SK-N-SH (cell line): ENCODE measurements at regions not wholly inside any gene's neighbourhood (a gene's known extent, or its start where the extent isn't known, plus 50 kb on each side); places are given as distances from the start of the nearest gene placed in this dataset.

ENCODE experiments used
- CTCF ChIA-PET: fragments of 300-600, 350-600 bp; formaldehyde crosslinking; extraction: SDS; loops from one replicate; lab custom pipeline; 2021; lab: Yijun Ruan, JAX
- POLR2A ChIA-PET: fragments of 350-600 bp; sonication (Branson Sonifier 250); formaldehyde crosslinking; extraction: SDS; loops from one replicate; lab custom pipeline; 2020; ENCODE audit warnings: antibody characterized with exemption, inconsistent platforms; lab: Yijun Ruan, JAX
- DNase-seq: peaks from one replicate; pipeline ENCODE4 v3.0.0; 2012
- H2AFZ ChIP-seq: fragments of 200-600 bp; sonication (generic); 2 replicates; pipeline ENCODE4 v1.8.1; 2016; ENCODE audit warnings: antibody characterized with exemption, mild to moderate bottlenecking, low read depth
- H3F3A ChIP-seq: fragments of 200-600 bp; sonication (generic); replicated peaks from 2 replicates; pipeline ENCODE3; 2016; ENCODE audit warnings: antibody characterized with exemption, mild to moderate bottlenecking; ENCODE audit not compliant: insufficient read depth
- H3K27ac ChIP-seq, 2 experiments: fragments of 200-500 bp in 1 of 2; fragments of 200-600 bp in 1 of 2; sonication (Bioruptor generic) in 1 of 2; sonication (generic), shearing (Covaris generic) in 1 of 2; 2 replicates each; pipeline versions ENCODE4 v1.5.1 to v1.6.1; 2014 to 2016; ENCODE audit warnings: low read depth in 2 of 2, inconsistent platforms in 1 of 2, low read length in 1 of 2, mild to moderate bottlenecking in 1 of 2, mixed read lengths in 1 of 2
- H3K27me3 ChIP-seq: fragments of 200-600 bp; sonication (generic), shearing (Covaris generic); 2 replicates; pipeline ENCODE4 v1.6.1; 2016; ENCODE audit warnings: mixed run types; ENCODE audit not compliant: insufficient read depth
- H3K36me3 ChIP-seq, 2 experiments: fragments of 200-500 bp in 1 of 2; fragments of 200-600 bp in 1 of 2; sonication (Bioruptor generic) in 1 of 2; sonication (generic) in 1 of 2; replicated peaks in 1 of 2; 2 replicates each; pipeline versions ENCODE3 to v1.5.1; 2014 to 2016; ENCODE audit warnings: low read length in 1 of 2, mild to moderate bottlenecking in 1 of 2; ENCODE audit not compliant: insufficient read depth in 2 of 2, control insufficient read depth in 1 of 2
- H3K4me1 ChIP-seq, 2 experiments: fragments of 200-500 bp in 1 of 2; fragments of 200-600 bp in 1 of 2; sonication (Bioruptor generic) in 1 of 2; sonication (generic), shearing (Covaris generic) in 1 of 2; 2 replicates each; pipeline versions ENCODE4 v1.5.1 to v1.6.1; 2014 to 2016; ENCODE audit warnings: low read depth in 1 of 2, low read length in 1 of 2, mixed run types in 1 of 2; ENCODE audit not compliant: insufficient read depth in 2 of 2, control insufficient read depth in 1 of 2
- H3K4me2 ChIP-seq: fragments of 200-600 bp; sonication (generic), shearing (Covaris generic); 2 replicates; pipeline ENCODE4 v1.6.1; 2017; ENCODE audit warnings: mixed run types
- H3K4me3 ChIP-seq, 2 experiments: fragments of 200-500 bp in 1 of 2; fragments of 200-600 bp in 1 of 2; sonication (Bioruptor generic) in 1 of 2; sonication (generic), shearing (Covaris generic) in 1 of 2; 2 replicates each; pipeline versions ENCODE4 v1.5.1 to v1.8.1; 2014 to 2016; ENCODE audit warnings: low read depth in 2 of 2, inconsistent platforms in 1 of 2, low read length in 1 of 2, mild to moderate bottlenecking in 1 of 2, mixed read lengths in 1 of 2, moderate library complexity in 1 of 2
- H3K79me2 ChIP-seq: fragments of 200-600 bp; sonication (generic); 2 replicates; pipeline ENCODE4 v1.8.1; 2017; ENCODE audit warnings: mild to moderate bottlenecking; ENCODE audit not compliant: insufficient read depth
- H3K9ac ChIP-seq: fragments of 200-600 bp; sonication (generic); 2 replicates; pipeline ENCODE4 v1.6.1; 2017; ENCODE audit warnings: mixed run types
- H3K9me2 ChIP-seq: fragments of 200-600 bp; sonication (generic); 2 replicates; pipeline ENCODE4 v1.6.1; 2017; ENCODE audit warnings: mixed run types
- H3K9me3 ChIP-seq: fragments of 200-600 bp; sonication (generic); 2 replicates; pipeline ENCODE4 v1.6.1; 2017; ENCODE audit warnings: mixed run types, mild to moderate bottlenecking, moderate library complexity
- H4K20me1 ChIP-seq: fragments of 200-600 bp; sonication (generic); 2 replicates; pipeline ENCODE4 v1.6.1; 2017; ENCODE audit warnings: mild to moderate bottlenecking, mixed run types; ENCODE audit not compliant: insufficient read depth
- CHD2 ChIP-seq: fragments of 150-350 bp; IDR thresholded peaks from 2 replicates; pipeline ENCODE4 v1.6.1; 2018; ENCODE audit warnings: low read length; ENCODE audit not compliant: partially characterized antibody
- EP300 ChIP-seq, 2 experiments: IDR thresholded peaks; 2 replicates each; pipeline versions ENCODE4 v1.4.0 to v1.6.1; 2012; ENCODE audit warnings: borderline replicate concordance in 1 of 2, low read depth in 1 of 2, low read length in 1 of 2
- EZH2phosphoT487 ChIP-seq: fragments of 200-600 bp; sonication (generic); IDR thresholded peaks from 2 replicates; pipeline ENCODE4 v1.6.1; 2017; ENCODE audit warnings: low read depth, mixed run types, mild to moderate bottlenecking, antibody characterized with exemption, moderate library complexity, borderline replicate concordance
- FOSL2 ChIP-seq: IDR thresholded peaks from 2 replicates; pipeline ENCODE4 v1.4.0; 2012; ENCODE audit warnings: low read depth, mild to moderate bottlenecking, moderate library complexity, borderline replicate concordance
- FOXJ3 ChIP-seq: sonication (generic); formaldehyde crosslinking; IDR thresholded peaks from 2 replicates; pipeline ENCODE4 v1.5.1; 2020; ENCODE audit warnings: mild to moderate bottlenecking, missing genetic modification reagents
- FOXM1 ChIP-seq: IDR thresholded peaks from 2 replicates; pipeline ENCODE4 v1.4.0; 2012; ENCODE audit warnings: low read depth, mild to moderate bottlenecking
- GABPA ChIP-seq: IDR thresholded peaks from 2 replicates; pipeline ENCODE4 v1.4.0; 2012; ENCODE audit warnings: low read depth, mild to moderate bottlenecking
- GATA2 ChIP-seq: sonication (generic); formaldehyde crosslinking; IDR thresholded peaks from 2 replicates; pipeline ENCODE4 v1.5.0; 2020; ENCODE audit warnings: mild to moderate bottlenecking, missing genetic modification reagents
- IRF3 ChIP-seq: fragments of 150-350 bp; IDR thresholded peaks from 2 replicates; pipeline ENCODE4 v1.6.1; 2016; ENCODE audit warnings: mild to moderate bottlenecking, low read depth, low read length
- JUND ChIP-seq: IDR thresholded peaks from 2 replicates; pipeline ENCODE4 v1.4.0; 2012
- MEF2A ChIP-seq: IDR thresholded peaks from 2 replicates; pipeline ENCODE4 v1.4.0; 2012; ENCODE audit warnings: low read depth, borderline replicate concordance
- NFIC ChIP-seq: IDR thresholded peaks from 2 replicates; pipeline ENCODE4 v1.4.0; 2012; ENCODE audit warnings: borderline replicate concordance
- NRF1 ChIP-seq: IDR thresholded peaks from 2 replicates; pipeline ENCODE4 v1.6.1; 2012; ENCODE audit warnings: low read depth, mild to moderate bottlenecking, low read length
- PBX3 ChIP-seq: IDR thresholded peaks from 2 replicates; pipeline ENCODE4; 2012
- POLR2AphosphoS5 ChIP-seq: IDR thresholded peaks from 2 replicates; pipeline ENCODE4 v1.6.1; 2012; ENCODE audit warnings: low read depth, low read length
- RAD21 ChIP-seq: IDR thresholded peaks from 2 replicates; pipeline ENCODE4 v1.6.1; 2012; ENCODE audit warnings: mild to moderate bottlenecking, low read length
- RCOR1 ChIP-seq: fragments of 150-350 bp; IDR thresholded peaks from 2 replicates; pipeline ENCODE4 v1.6.1; 2017; ENCODE audit warnings: antibody characterized with exemption, low read length
- RFX5 ChIP-seq: IDR thresholded peaks from 2 replicates; pipeline ENCODE4 v1.6.1; 2012; ENCODE audit warnings: mild to moderate bottlenecking, improper control_type of control experiment, low read length
- RXRA ChIP-seq: IDR thresholded peaks from 2 replicates; pipeline ENCODE4 v1.4.0; 2012; ENCODE audit warnings: low read depth, mild to moderate bottlenecking, borderline replicate concordance
- SIN3A ChIP-seq: IDR thresholded peaks from 2 replicates; pipeline ENCODE4 v1.6.1; 2012; ENCODE audit warnings: low read depth, mild to moderate bottlenecking, low read length, moderate library complexity, borderline replicate concordance
- USF1 ChIP-seq: IDR thresholded peaks from 2 replicates; pipeline ENCODE4 v1.4.0; 2012; ENCODE audit warnings: low read depth, borderline replicate concordance
- USF2 ChIP-seq: fragments of 150-350 bp; IDR thresholded peaks from 2 replicates; pipeline ENCODE4 v1.6.1; 2017; ENCODE audit warnings: antibody characterized with exemption, low read length, low read depth, borderline replicate concordance
- YY1 ChIP-seq: IDR thresholded peaks from 2 replicates; pipeline ENCODE4 v1.4.0; 2012; ENCODE audit warnings: low read depth, mild to moderate bottlenecking
- ZBTB33 ChIP-seq: IDR thresholded peaks from 2 replicates; pipeline ENCODE4 v1.4.0; 2012; ENCODE audit warnings: low read depth, borderline replicate concordance
- WGBS: methylation state at CpG from one replicate; pipeline ENCODE4 v1.1.6; 2017; ENCODE audit warnings: low lambda C conversion rate; 5-methylcytosine and 5-hydroxymethylcytosine counted together
- TF ChIP-seq, protein P1 (sequence below): IDR thresholded peaks from 2 replicates; pipeline ENCODE4 v1.4.0; 2012; ENCODE audit warnings: low read depth
- TF ChIP-seq, protein P2 (sequence below): fragments of 200-600 bp; sonication (generic); IDR thresholded peaks from 2 replicates; pipeline ENCODE4 v1.6.1; 2017; ENCODE audit warnings: antibody characterized with exemption, mild to moderate bottlenecking, moderate library complexity

DNA sequence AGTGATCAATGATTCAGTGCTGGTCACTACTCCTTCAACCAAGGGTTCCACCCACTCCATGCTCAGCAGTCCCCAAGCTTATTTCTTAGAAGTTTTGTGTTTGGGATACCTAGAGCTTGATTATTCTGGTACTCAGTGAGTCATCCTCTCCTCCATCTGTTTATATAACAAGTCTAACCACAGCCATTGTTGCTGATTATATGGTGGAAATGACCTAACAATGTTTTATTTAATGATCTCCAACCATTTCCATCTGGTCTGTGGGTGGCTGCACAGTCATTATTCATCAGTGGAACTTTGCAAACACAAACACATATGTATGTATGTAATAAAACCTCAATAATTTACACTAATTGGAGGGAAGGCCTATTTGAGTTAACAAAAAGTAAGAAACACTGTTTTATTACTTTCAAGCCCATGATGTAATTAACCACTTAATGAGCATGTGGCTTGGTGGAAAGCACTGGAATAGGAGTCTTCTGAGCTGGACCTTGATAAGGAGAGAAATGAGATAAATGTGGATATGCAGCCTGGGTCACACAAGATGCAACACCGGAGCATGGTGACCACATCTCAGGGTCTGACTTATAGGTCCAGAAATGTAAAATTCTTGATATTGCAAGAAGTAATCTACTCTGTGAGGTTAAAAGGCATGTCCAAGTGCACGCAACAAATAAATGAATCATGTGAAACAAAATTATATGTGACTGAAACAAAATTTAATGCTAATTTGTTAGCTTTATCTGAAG is 99.0 kb upstream of the WLS start:
- POLR2A ChIA-PET, result no interaction called here
- peaks cover 0 to 10% of the 10 kb centered on the region in 2 experiments; a peak in 1 of 4 replicates for H3K4me1 ChIP-seq
- H3K4me3 ChIP-seq, result no peak overlapping the region
- CTCF ChIA-PET, result interaction anchor here (0.9 to 5.4 kb wide), 3 partner anchors 12 to 214 kb away, joined by 5 to 28 read pairs (median 16); no protein-coding TSS in a partner anchor
- H3K27me3 ChIP-seq, result no peaks in the 10 kb centered on the region
- H3K9me2 ChIP-seq, result no peaks in the 10 kb centered on the region
- no peak overlapping the region for H3K9ac ChIP-seq
- H2AFZ ChIP-seq, result no peak overlapping the region
- no peak for DNase-seq
- H3K27ac ChIP-seq, result peak overlapping the region in 1 of 2 experiments; percentile 28; a peak in 1 of 4 replicates
- no peaks in the 10 kb centered on the region for H3K36me3 ChIP-seq
- peaks cover 4% of the 10 kb centered on the region for H3F3A ChIP-seq
- H3K79me2 ChIP-seq, result no peaks in the 10 kb centered on the region
- 96% methylated on average over 2 of the region's 2 CpGs for WGBS
- H3K4me2 ChIP-seq, result no peak overlapping the region
- H4K20me1 ChIP-seq, result no peaks in the 10 kb centered on the region
- no peaks in the 10 kb centered on the region for H3K9me3 ChIP-seq
- TF ChIP-seq EZH2phosphoT487 (no peak), FOXJ3 (CRISPR knock-in tag) (no peak), CHD2 (no peak), RFX5 (no peak), FOXM1 (no peak), PBX3 (peak; percentile 49; the same call in 1 of the 2 replicates), JUND (peak; percentile 55), RAD21 (no peak), ZBTB33 (no peak), USF2 (no peak), GATA2 (no peak), USF1 (no peak), MEF2A (no peak), YY1 (no peak), RCOR1 (no peak), FOSL2 (peak; percentile 61; the same call in 1 of the 2 replicates), NFIC (no peak), GABPA (no peak), RXRA (no peak), POLR2AphosphoS5 (no peak; the same call in 1 of the 2 replicates), NRF1 (no peak), SIN3A (no peak), EP300 (IDR thresholded peaks at IDR 0.05; ENCODE audit: borderline replicate concordance in 1 of 2, low read depth in 1 of 2, low read length in 1 of 2) (peak in 1 of 2 experiments; percentile 34; a peak in 1 of 4 replicates), IRF3 (no peak)
- TF ChIP-seq, protein P1, sequence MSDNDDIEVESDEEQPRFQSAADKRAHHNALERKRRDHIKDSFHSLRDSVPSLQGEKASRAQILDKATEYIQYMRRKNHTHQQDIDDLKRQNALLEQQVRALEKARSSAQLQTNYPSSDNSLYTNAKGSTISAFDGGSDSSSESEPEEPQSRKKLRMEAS, result no peak
- TF ChIP-seq, protein P2, sequence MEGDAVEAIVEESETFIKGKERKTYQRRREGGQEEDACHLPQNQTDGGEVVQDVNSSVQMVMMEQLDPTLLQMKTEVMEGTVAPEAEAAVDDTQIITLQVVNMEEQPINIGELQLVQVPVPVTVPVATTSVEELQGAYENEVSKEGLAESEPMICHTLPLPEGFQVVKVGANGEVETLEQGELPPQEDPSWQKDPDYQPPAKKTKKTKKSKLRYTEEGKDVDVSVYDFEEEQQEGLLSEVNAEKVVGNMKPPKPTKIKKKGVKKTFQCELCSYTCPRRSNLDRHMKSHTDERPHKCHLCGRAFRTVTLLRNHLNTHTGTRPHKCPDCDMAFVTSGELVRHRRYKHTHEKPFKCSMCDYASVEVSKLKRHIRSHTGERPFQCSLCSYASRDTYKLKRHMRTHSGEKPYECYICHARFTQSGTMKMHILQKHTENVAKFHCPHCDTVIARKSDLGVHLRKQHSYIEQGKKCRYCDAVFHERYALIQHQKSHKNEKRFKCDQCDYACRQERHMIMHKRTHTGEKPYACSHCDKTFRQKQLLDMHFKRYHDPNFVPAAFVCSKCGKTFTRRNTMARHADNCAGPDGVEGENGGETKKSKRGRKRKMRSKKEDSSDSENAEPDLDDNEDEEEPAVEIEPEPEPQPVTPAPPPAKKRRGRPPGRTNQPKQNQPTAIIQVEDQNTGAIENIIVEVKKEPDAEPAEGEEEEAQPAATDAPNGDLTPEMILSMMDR, result no peak
